Tibial nerve (tissue), 4 donors: ENCODE measurements at regions not wholly inside any gene's neighbourhood (a gene's known extent, or its start where the extent isn't known, plus 50 kb on each side); places are given as distances from the start of the nearest gene placed in this dataset.
"Not testable (repeated sequence)": the region's sequence is repeated elsewhere in the genome, so short reads cannot be mapped to it uniquely, and the experiment has no call there.

Experiments used
- CTCF ChIP-seq, 5 experiments: fragments of 200-600 bp in 3 of 5; fragments of 450-650 bp in 2 of 5; sonication (generic) in 3 of 5; IDR thresholded peaks; one replicate each; pipeline ENCODE4 v1.5.1; 2016 to 2019; ENCODE audit warnings: antibody characterized with exemption in 5 of 5, mild to moderate bottlenecking in 3 of 5, moderate library complexity in 2 of 5
- EP300 ChIP-seq, 2 donors: sonication (generic); formaldehyde crosslinking; IDR thresholded peaks; one replicate each; pipeline ENCODE4 v1.6.1; 2017; ENCODE audit warnings: antibody characterized with exemption in 2 of 2, mild to moderate bottlenecking in 1 of 2

GRCh38 chr17:21780293-21780888 lies 88.1 kb downstream of the KCNJ18 start:
- TF ChIP-seq CTCF, EP300 (IDR thresholded peaks at IDR 0.05): not testable (repeated sequence)
